ENCODE measurements at regions not wholly inside any gene's neighbourhood (a gene's known extent, or its start where the extent isn't known, plus 50 kb on each side); places are given as distances from the start of the nearest gene placed in this dataset.

DNA sequence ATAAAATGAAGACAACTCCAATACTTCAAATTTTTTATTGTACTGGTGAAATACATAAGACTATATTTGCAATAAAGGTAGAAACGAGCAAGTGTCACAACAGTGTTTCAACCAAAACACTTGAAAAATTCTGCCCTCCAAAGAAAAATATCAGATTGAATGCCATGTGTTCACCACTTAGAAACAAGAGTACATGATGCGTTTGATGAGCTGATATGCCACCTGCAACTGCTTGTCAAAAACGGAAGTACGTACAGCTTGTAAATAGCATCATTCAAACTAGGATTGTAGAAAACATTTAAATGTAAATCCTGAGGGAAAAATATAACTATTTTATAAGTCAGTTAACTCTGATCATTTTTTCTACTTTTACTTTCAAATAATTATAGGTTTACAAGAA is 276.1 kb downstream of the ANTXR2 start:
- no peak for TF ChIP-seq CTCF (IDR thresholded peaks at IDR 0.05; ENCODE audit: extremely low read depth, low read depth, low read length)
- H3K27ac ChIP-seq (ENCODE audit: low read depth, low read length): no peak overlapping the region
- no peak for DNase-seq (ENCODE audit: insufficient read length, low spot score, missing footprints)
- H3K27me3 ChIP-seq (ENCODE audit: insufficient read depth, low read length): no peaks in the 10 kb centered on the region
- H3K4me3 ChIP-seq (ENCODE audit: insufficient read depth, low read length): no peak overlapping the region
- no peaks in the 10 kb centered on the region for H4K20me1 ChIP-seq (ENCODE audit: insufficient read depth, low read length)
- H3K36me3 ChIP-seq (ENCODE audit: insufficient read depth, low read length): no peaks in the 10 kb centered on the region
- H3K4me1 ChIP-seq (ENCODE audit: insufficient read depth, low read length): no peaks in the 10 kb centered on the region
- H2AFZ ChIP-seq (ENCODE audit: low read length): no peak overlapping the region
- no peaks in the 10 kb centered on the region for H3K79me2 ChIP-seq (ENCODE audit: insufficient read depth, low read length)
- H3K9me3 ChIP-seq (ENCODE audit: low read depth, low read length): no peaks in the 10 kb centered on the region
- no peak overlapping the region for H3K4me2 ChIP-seq (ENCODE audit: insufficient read depth, low read length)

DNA sequence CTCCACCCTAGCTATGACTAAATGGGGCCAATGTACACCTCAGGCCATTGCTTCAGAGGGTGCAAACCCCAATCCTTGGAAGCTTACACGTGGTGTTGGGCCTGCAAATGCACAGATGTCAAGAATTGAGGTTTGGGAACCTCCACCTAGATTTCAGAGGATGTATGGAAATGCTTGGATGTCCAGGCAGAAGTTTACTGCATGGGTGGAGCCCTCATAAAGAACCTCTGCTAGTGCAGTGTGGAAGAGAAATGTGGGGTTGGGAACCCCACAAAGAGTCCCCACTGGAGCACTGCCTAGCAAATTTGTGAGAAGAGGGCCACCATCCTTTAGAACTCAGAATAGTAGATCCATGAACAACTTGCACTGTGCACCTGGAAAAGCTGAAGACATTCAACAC is 284.1 kb downstream of the ANTXR2 start:
- TF ChIP-seq CTCF (IDR thresholded peaks at IDR 0.05; ENCODE audit: extremely low read depth, low read depth, low read length): no peak
- Histone ChIP-seq H3K9me3 (ENCODE audit: low read depth, low read length) (no peaks in the 10 kb centered on the region), H3K4me1 (ENCODE audit: insufficient read depth, low read length) (no peaks in the 10 kb centered on the region)

GRCh38 chr4:79780129-79780528 is 292.9 kb downstream of the ANTXR2 start:
- TF ChIP-seq CTCF (IDR thresholded peaks at IDR 0.05; ENCODE audit: extremely low read depth, low read depth, low read length): no peak

More for the DNA sequence above, 284.1 kb downstream of the ANTXR2 start:
- Histone ChIP-seq H4K20me1 (ENCODE audit: insufficient read depth, low read length) (no peaks in the 10 kb centered on the region), H3K27ac (ENCODE audit: low read depth, low read length) (no peak overlapping the region), H2AFZ (ENCODE audit: low read length) (no peak overlapping the region), H3K79me2 (ENCODE audit: insufficient read depth, low read length) (no peaks in the 10 kb centered on the region), H3K27me3 (ENCODE audit: insufficient read depth, low read length) (no peaks in the 10 kb centered on the region), H3K4me2 (ENCODE audit: insufficient read depth, low read length) (no peak overlapping the region), H3K36me3 (ENCODE audit: insufficient read depth, low read length) (no peaks in the 10 kb centered on the region), H3K4me3 (ENCODE audit: insufficient read depth, low read length) (no peak overlapping the region)
- DNase-seq (ENCODE audit: insufficient read length, low spot score, missing footprints): no peak

GRCh38 chr4:79772510-79772909 is 300.5 kb downstream of the ANTXR2 start:
- no peaks in the 10 kb centered on the region for H3K4me1 ChIP-seq (ENCODE audit: insufficient read depth, low read length)
- no peaks in the 10 kb centered on the region for H3K79me2 ChIP-seq (ENCODE audit: insufficient read depth, low read length)

More at GRCh38 chr4:79780129-79780528, 292.9 kb downstream of the ANTXR2 start:
- Histone ChIP-seq H3K79me2 (ENCODE audit: insufficient read depth, low read length) (no peaks in the 10 kb centered on the region), H3K27me3 (ENCODE audit: insufficient read depth, low read length) (no peaks in the 10 kb centered on the region), H4K20me1 (ENCODE audit: insufficient read depth, low read length) (no peaks in the 10 kb centered on the region), H3K36me3 (ENCODE audit: insufficient read depth, low read length) (no peaks in the 10 kb centered on the region), H3K4me1 (ENCODE audit: insufficient read depth, low read length) (no peaks in the 10 kb centered on the region), H3K4me2 (ENCODE audit: insufficient read depth, low read length) (no peak overlapping the region), H2AFZ (ENCODE audit: low read length) (no peak overlapping the region), H3K9me3 (ENCODE audit: low read depth, low read length) (no peaks in the 10 kb centered on the region), H3K27ac (ENCODE audit: low read depth, low read length) (no peak overlapping the region), H3K4me3 (ENCODE audit: insufficient read depth, low read length) (no peak overlapping the region)
- peak; percentile 15 for DNase-seq (ENCODE audit: insufficient read length, low spot score, missing footprints)

More at GRCh38 chr4:79772510-79772909, 300.5 kb downstream of the ANTXR2 start:
- Histone ChIP-seq H3K27ac (ENCODE audit: low read depth, low read length) (no peak overlapping the region), H3K36me3 (ENCODE audit: insufficient read depth, low read length) (no peaks in the 10 kb centered on the region), H2AFZ (ENCODE audit: low read length) (no peak overlapping the region), H3K4me3 (ENCODE audit: insufficient read depth, low read length) (no peak overlapping the region), H3K4me2 (ENCODE audit: insufficient read depth, low read length) (no peak overlapping the region), H3K9me3 (ENCODE audit: low read depth, low read length) (no peaks in the 10 kb centered on the region), H3K27me3 (ENCODE audit: insufficient read depth, low read length) (no peaks in the 10 kb centered on the region), H4K20me1 (ENCODE audit: insufficient read depth, low read length) (no peaks in the 10 kb centered on the region)
- no peak for DNase-seq (ENCODE audit: insufficient read length, low spot score, missing footprints)
- TF ChIP-seq CTCF (IDR thresholded peaks at IDR 0.05; ENCODE audit: extremely low read depth, low read depth, low read length): no peak
